BLaER1 treated with 17β-estradiol and CSF1 and Interleukin-3, amounts not matched to agents 10 nM and 100 nM (cell line): ENCODE measurements at regions not wholly inside any gene's neighbourhood (a gene's known extent, or its start where the extent isn't known, plus 50 kb on each side); places are given as distances from the start of the nearest gene placed in this dataset.
"Not testable (repeated sequence)": the region's sequence is repeated elsewhere in the genome, so short reads cannot be mapped to it uniquely, and the experiment has no call there.

ENCODE experiments used
- H3K27ac ChIP-seq, 11 experiments: shearing (Covaris generic); formaldehyde crosslinking; 2 replicates each; pipeline ENCODE4 v1.8.1; 2022
- H3K27me3 ChIP-seq, 11 experiments: shearing (Covaris generic); formaldehyde crosslinking; 2 replicates each; pipeline ENCODE4 v1.8.1; 2022
- H3K36me3 ChIP-seq, 11 experiments: shearing (Covaris generic); formaldehyde crosslinking; 2 replicates each; pipeline ENCODE4 v1.8.1; 2022
- H3K4me1 ChIP-seq, 10 experiments: shearing (Covaris generic); formaldehyde crosslinking; 2 replicates each; pipeline ENCODE4 v1.8.1; 2022
- H3K4me2 ChIP-seq, 11 experiments: shearing (Covaris generic); formaldehyde crosslinking; 2 replicates each; pipeline ENCODE4 v1.8.1; 2022
- H3K4me3 ChIP-seq, 10 experiments: shearing (Covaris generic); formaldehyde crosslinking; 2 replicates each; pipeline ENCODE4 v1.8.1; 2022
- H3K9ac ChIP-seq, 11 experiments: shearing (Covaris generic); formaldehyde crosslinking; 2 replicates each; pipeline ENCODE4 v1.8.1; 2022
- H3K9me3 ChIP-seq, 11 experiments: shearing (Covaris generic); formaldehyde crosslinking; replicated peaks in 1 of 11; 2 replicates each; pipeline ENCODE4 v1.8.1; 2022
- H4K20me1 ChIP-seq, 11 experiments: shearing (Covaris generic); formaldehyde crosslinking; 2 replicates each; pipeline ENCODE4 v1.8.1; 2022
- Cebpa-rat ChIP-seq, 11 experiments: shearing (Covaris generic); IDR thresholded peaks; 2 replicates each; pipeline ENCODE4 v1.8.1; 2022

DNA sequence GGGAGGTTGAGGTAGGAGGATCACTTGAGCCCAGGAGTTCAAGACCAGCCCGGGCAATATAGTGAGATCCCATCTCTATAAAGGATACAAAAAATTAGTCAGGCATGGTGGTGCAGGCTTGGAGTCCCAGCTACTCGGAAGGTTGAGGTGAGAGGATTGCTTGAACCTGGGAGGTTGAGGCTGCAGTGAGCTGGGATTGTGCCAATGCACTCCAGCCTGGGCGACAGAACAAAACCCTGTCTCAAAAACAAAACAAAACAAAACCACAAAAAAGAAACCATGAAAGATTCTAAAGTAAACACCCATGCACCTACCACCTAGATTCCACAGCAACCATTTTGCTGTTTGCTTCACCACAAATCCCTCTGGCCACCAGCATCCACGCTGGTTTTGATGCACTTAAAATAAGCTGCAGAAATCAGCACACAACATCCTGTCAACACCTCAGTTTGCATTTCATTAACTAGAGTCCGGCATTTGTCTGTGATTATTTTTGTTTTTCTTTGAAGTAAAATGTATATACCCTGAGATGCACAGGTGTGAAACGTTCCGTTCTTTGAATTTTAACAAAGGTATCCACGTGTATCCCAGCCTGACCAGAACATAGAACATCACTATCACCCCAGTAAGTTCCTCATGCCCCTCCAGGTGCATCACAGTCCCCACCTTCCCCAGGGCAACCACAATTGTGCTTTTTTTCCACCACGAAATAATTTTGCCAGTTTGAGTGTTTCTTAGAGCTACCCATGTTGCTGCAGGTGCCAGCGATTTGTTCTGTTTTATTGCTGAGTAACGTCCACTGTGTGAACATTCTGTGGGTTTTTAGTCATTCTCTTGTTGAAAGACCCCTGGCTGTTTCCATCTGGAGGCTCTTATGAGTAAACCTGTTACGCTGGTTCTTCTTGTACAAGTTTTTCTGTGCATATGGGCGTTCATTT, 191.5 kb downstream of the SEC14L1 start:
- peaks cover 0 to 68% (median 0%) of the 10 kb centered on the region in 11 experiments; a peak in 8 of 22 replicates for H4K20me1 ChIP-seq
- peaks cover 60 to 70% (median 68%) of the 10 kb centered on the region in 10 experiments for H3K4me1 ChIP-seq
- H3K27ac ChIP-seq = peak overlapping the region in 9 of 11 experiments; percentile 38 to 73 (median 62); a peak in 18 of 22 replicates
- H3K4me2 ChIP-seq = peak overlapping the region; percentile 64 to 100 (median 89)
- peak overlapping the region in 8 of 10 experiments; percentile 11 to 58 (median 40); a peak in 9 of 20 replicates for H3K4me3 ChIP-seq
- H3K9ac ChIP-seq = peak overlapping the region in 10 of 11 experiments; percentile 42 to 70 (median 60); a peak in 15 of 22 replicates
- TF ChIP-seq Cebpa-rat (IDR thresholded peaks at IDR 0.05) = no peak
- peaks cover 0 to 9% (median 0%) of the 10 kb centered on the region in 11 experiments; a peak in 6 of 22 replicates for H3K36me3 ChIP-seq
- H3K9me3 ChIP-seq = peaks cover 6 to 28% (median 9%) of the 10 kb centered on the region in 11 experiments
- H3K27me3 ChIP-seq = peaks cover 0 to 5% (median 0%) of the 10 kb centered on the region in 11 experiments; a peak in 1 of 22 replicates

DNA sequence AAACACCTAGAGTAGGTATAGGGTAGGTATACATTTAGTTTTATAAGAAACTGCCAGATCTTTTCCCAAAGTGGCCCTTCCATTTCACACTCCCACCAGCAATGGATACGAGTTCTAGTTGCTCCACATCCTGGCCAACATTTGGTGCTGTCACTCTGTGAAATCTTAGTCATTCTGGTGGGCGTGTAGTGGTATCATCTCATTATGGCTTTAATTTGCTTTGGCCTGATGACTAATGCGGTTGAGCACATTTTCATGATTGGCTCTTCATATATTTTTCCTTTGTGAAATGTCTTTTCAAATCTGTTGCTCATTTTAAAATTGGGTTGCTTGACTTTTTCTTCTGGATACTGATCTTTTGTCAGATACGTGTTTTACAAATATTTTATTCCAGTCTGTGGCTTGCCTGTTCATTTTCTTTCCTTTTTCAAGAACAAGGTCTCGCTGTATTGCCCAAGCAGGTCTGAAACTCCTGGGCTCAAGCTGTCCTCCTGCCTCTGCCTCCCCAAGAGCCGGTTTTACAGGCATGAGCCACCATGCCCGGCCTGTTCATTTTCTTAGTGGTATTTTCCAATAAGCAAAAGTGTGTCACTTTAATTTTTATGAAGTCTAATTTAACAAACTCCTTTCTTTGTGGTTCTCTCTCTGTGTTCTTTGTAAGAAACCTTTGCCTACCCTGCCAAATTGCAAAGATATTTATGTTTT, 192.4 kb downstream of the SEC14L1 start:
- H4K20me1 ChIP-seq = peaks cover 0 to 67% (median 0%) of the 10 kb centered on the region in 11 experiments; a peak in 7 of 22 replicates
- peak overlapping the region; percentile 64 to 100 (median 89); a peak in 21 of 22 replicates for H3K4me2 ChIP-seq
- peaks cover 51 to 63% (median 61%) of the 10 kb centered on the region in 10 experiments for H3K4me1 ChIP-seq
- H3K9ac ChIP-seq = no peak overlapping the region
- H3K4me3 ChIP-seq = no peak overlapping the region
- H3K9me3 ChIP-seq = peaks cover 6 to 34% (median 16%) of the 10 kb centered on the region in 11 experiments
- TF ChIP-seq Cebpa-rat (IDR thresholded peaks at IDR 0.05) = no peak
- H3K27ac ChIP-seq = peak overlapping the region in 6 of 11 experiments; percentile 12 to 72 (median 40); a peak in 7 of 22 replicates
- H3K36me3 ChIP-seq = peaks cover 0 to 12% (median 0%) of the 10 kb centered on the region in 11 experiments; a peak in 5 of 22 replicates
- peaks cover 0 to 4% (median 0%) of the 10 kb centered on the region in 11 experiments; a peak in 1 of 22 replicates for H3K27me3 ChIP-seq

DNA sequence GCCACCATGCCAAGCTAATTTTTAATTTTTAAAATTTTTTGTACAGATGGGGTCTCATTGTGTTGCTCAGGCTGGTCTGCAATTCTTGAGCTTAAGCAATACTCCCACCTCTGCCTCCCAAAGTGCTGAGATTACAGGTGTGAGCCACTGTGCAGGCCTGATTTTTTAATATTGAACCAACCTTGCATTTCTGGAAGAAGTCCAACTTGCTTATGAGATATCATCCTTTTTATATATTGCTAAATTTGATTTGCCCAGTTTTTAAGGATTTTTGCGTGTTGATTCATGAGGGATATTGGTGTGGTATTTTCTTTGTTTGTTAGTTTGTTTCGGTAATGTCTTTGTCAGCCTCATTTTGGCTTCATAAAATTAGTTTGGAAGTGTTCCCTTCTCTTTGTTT, 196.4 kb downstream of the SEC14L1 start:
- Histone ChIP-seq H3K36me3 (peaks cover 0 to 22% (median 0%) of the 10 kb centered on the region in 11 experiments; a peak in 4 of 22 replicates), H3K4me1 (peaks cover 35 to 62% (median 52%) of the 10 kb centered on the region in 10 experiments), H3K27ac (no peak overlapping the region), H3K9ac (no peak overlapping the region), H3K4me3 (no peak overlapping the region), H3K4me2 (no peak overlapping the region), H3K27me3 (no peaks in the 10 kb centered on the region), H4K20me1 (peaks cover 0 to 65% (median 0%) of the 10 kb centered on the region in 11 experiments; a peak in 4 of 22 replicates), H3K9me3 (peaks cover 6 to 31% (median 16%) of the 10 kb centered on the region in 11 experiments)
- no peak for TF ChIP-seq Cebpa-rat (IDR thresholded peaks at IDR 0.05)

DNA sequence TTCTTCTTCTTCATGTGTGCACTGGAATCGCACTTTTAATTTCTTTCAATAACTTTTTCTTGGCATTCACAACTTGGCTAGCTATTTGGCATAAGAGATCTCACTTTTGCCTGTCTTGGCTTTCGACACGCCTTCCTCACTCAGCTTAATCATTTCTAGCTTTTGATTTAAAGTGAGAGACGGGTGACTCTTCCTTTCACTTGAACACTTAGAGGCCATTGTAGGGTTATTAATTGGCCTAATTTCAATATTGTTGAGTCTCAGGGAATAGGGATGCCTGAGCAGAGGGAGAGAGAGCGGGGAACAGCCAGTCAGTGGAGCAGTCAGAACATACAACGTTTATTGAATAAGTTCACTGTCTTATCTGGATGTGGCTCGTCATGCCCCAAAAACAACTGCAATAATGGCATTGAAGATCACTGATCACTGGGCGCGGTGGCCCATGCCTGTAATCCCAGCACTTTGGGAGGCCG, 200.3 kb downstream of the SEC14L1 start:
- no peaks in the 10 kb centered on the region for H3K27me3 ChIP-seq
- H3K4me1 ChIP-seq = peaks cover 49 to 80% (median 69%) of the 10 kb centered on the region in 10 experiments
- peak overlapping the region; percentile 71 to 93 (median 86) for H3K4me2 ChIP-seq
- no peak overlapping the region for H3K9ac ChIP-seq
- peaks cover 0 to 22% (median 0%) of the 10 kb centered on the region in 11 experiments; a peak in 4 of 22 replicates for H3K36me3 ChIP-seq
- H3K9me3 ChIP-seq = peaks cover 6 to 26% (median 22%) of the 10 kb centered on the region in 11 experiments
- H3K4me3 ChIP-seq = no peak overlapping the region
- TF ChIP-seq Cebpa-rat (IDR thresholded peaks at IDR 0.05) = no peak
- H4K20me1 ChIP-seq = peaks cover 0 to 78% (median 0%) of the 10 kb centered on the region in 11 experiments; a peak in 4 of 22 replicates
- peak overlapping the region in 2 of 11 experiments; percentile 65 to 77; a peak in 1 of 22 replicates for H3K27ac ChIP-seq

DNA sequence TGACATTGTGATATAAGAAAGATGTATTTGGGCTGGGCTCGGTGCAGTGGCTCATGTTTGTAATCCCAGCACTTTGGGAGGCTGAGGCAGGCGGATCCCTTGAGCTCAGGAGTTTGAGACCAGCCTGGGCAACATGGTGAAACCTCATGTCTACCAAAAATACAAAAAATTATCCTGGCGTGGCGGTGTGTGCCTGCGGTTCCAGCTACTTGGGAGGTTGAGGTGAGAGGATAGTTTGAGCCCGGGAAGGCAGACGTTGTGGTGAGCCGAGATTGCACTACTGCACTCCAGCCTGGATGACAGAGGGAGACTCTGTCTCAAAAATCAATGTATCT, 201.9 kb downstream of the SEC14L1 start:
- H3K9ac ChIP-seq = peak overlapping the region in 9 of 11 experiments; percentile 25 to 61 (median 46); a peak in 11 of 22 replicates
- H3K36me3 ChIP-seq = peaks cover 0 to 18% (median 0%) of the 10 kb centered on the region in 11 experiments; a peak in 2 of 22 replicates
- TF ChIP-seq Cebpa-rat (IDR thresholded peaks at IDR 0.05) = 0 out of 22 replicates have a peak, but pooled peaks of 1 of the 11 experiments have one; percentile 13
- H3K4me3 ChIP-seq = peak overlapping the region in 7 of 10 experiments; percentile 3 to 36 (median 17); a peak in 5 of 20 replicates
- peaks cover 49 to 80% (median 70%) of the 10 kb centered on the region in 10 experiments for H3K4me1 ChIP-seq
- H4K20me1 ChIP-seq = peaks cover 0 to 89% (median 0%) of the 10 kb centered on the region in 11 experiments; a peak in 4 of 22 replicates
- not testable (repeated sequence) for H3K27me3 ChIP-seq
- peak overlapping the region in 9 of 11 experiments; percentile 3 to 77 (median 68); a peak in 17 of 22 replicates for H3K27ac ChIP-seq
- peak overlapping the region; percentile 71 to 93 (median 86) for H3K4me2 ChIP-seq
- peaks cover 0 to 14% (median 9%) of the 10 kb centered on the region in 11 experiments; a peak in 18 of 22 replicates for H3K9me3 ChIP-seq

DNA sequence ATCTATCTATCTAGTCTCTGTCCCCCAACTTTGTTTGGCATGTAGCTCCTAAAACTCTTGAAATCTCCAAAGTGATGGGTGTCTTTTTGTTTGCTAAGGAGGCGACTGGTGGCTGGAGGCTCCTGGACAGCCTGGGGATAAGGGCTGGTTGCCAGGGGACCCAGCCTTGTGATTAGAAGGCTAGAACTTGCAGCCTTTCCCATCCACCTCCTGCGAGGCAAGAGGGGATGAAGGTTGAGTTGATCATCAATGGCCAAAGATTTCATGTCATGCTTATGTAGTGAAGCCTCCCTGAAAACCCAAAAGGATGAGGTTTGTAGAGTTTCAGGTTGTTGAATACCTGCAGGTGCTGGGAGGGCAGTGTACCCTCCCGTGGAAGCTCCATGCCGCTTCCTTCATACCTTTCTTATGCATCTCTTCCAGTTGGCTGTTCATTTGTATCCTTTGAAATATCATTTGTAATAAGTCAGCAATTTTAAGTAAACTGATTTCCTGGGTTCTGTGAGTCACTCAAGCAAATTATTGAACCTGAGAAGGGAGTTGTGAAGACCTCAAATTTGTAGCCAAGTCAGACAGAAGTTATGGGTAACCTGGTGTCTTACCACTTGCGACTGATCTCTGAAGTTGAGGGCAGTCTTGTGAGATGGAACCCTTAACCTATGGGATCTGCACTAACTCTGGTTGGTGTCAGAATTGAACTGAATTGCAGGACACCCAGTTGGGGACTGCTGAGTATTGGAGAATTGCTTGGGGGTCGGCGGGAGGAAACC, 202.4 kb downstream of the SEC14L1 start:
- peak overlapping the region in 7 of 11 experiments; percentile 25 to 55 (median 46); a peak in 8 of 22 replicates for H3K9ac ChIP-seq

DNA sequence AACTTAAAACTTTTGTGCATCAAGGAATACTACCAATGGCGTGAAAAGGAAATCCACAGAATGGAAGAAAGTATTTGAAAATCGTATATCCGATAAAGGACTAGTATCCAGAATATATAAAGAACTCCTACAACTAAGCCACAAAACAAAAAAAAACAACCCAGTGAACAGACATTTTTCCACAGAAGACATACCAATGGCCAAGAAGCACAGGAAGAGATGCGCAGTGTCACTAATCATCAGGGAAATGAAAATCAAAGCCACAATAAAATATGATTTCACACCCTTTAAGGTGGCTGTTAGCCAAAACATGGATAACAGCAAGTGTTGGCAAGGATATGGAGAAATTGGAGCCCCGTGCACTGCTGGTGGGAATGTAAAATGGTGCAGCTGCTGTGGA, 203.3 kb downstream of the SEC14L1 start:
- Histone ChIP-seq H3K27ac (no peak overlapping the region), H3K4me2 (peak overlapping the region in 9 of 11 experiments; percentile 71 to 93 (median 85); a peak in 14 of 22 replicates), H3K36me3 (0 out of 22 replicates have a peak, but pooled peaks cover 0 to 11% (median 0%) of the 10 kb centered on the region in 11 experiments), H3K4me3 (no peak overlapping the region), H3K9me3 (peaks cover 0 to 10% (median 6%) of the 10 kb centered on the region in 11 experiments; a peak in 14 of 22 replicates), H4K20me1 (peaks cover 0 to 90% (median 0%) of the 10 kb centered on the region in 11 experiments; a peak in 4 of 22 replicates), H3K9ac (no peak overlapping the region), H3K27me3 (no peaks in the 10 kb centered on the region), H3K4me1 (peaks cover 49 to 70% (median 65%) of the 10 kb centered on the region in 10 experiments)
- no peak for TF ChIP-seq Cebpa-rat (IDR thresholded peaks at IDR 0.05)

More for the DNA sequence above, 202.4 kb downstream of the SEC14L1 start:
- peak overlapping the region; percentile 71 to 93 (median 86) for H3K4me2 ChIP-seq
- peaks cover 0 to 10% (median 6%) of the 10 kb centered on the region in 11 experiments; a peak in 14 of 22 replicates for H3K9me3 ChIP-seq
- peak overlapping the region in 5 of 10 experiments; percentile 3 to 31 (median 17); a peak in 3 of 20 replicates for H3K4me3 ChIP-seq
- peaks cover 0 to 89% (median 0%) of the 10 kb centered on the region in 11 experiments; a peak in 4 of 22 replicates for H4K20me1 ChIP-seq
- peaks cover 49 to 79% (median 70%) of the 10 kb centered on the region in 10 experiments for H3K4me1 ChIP-seq
- no peaks in the 10 kb centered on the region for H3K27me3 ChIP-seq
- H3K27ac ChIP-seq = peak overlapping the region in 7 of 11 experiments; percentile 65 to 77 (median 68); a peak in 13 of 22 replicates
- TF ChIP-seq Cebpa-rat (IDR thresholded peaks at IDR 0.05) = no peak
- 0 out of 22 replicates have a peak, but pooled peaks cover 0 to 14% (median 0%) of the 10 kb centered on the region in 11 experiments for H3K36me3 ChIP-seq
